OCI-LY7 (cell line): ENCODE measurements at regions not wholly inside any gene's neighbourhood (a gene's known extent, or its start where the extent isn't known, plus 50 kb on each side); places are given as distances from the start of the nearest gene placed in this dataset.

Source experiments
- BruUV-seq: library from RNA; stranded (reverse); fragments of 400-500 nt; replicated peaks from 2 replicates; lab custom pipeline; 2021; lab: Mats Ljungman, UMichigan
- CTCF ChIA-PET: fragments of 300-600 bp; sonication (Branson Sonifier 250); formaldehyde crosslinking; loops from one replicate; lab custom pipeline; 2022; ENCODE audit warnings: antibody characterized with exemption; ENCODE audit not compliant: unreplicated experiment; lab: Charles Lee
- POLR2A ChIA-PET: fragments of 300-600 bp; sonication (Branson Sonifier 250); formaldehyde crosslinking; loops from one replicate; lab custom pipeline; 2022; ENCODE audit warnings: antibody characterized with exemption; lab: Charles Lee
- DNase-seq: peaks from one replicate; pipeline ENCODE4 v3.0.0-alpha.2; 2015; ENCODE audit warnings: low spot score
- H2AFZ ChIP-seq: fragments of 200-600 bp; sonication (generic), shearing (Covaris generic); 2 replicates; pipeline ENCODE4 v1.6.1; 2014; ENCODE audit warnings: mild to moderate bottlenecking, antibody characterized with exemption, low read length, moderate library complexity
- H3K27ac ChIP-seq: fragments of 200-600 bp; sonication (generic); 2 replicates; pipeline ENCODE4 v1.5.1; 2014; ENCODE audit warnings: mixed run types, low read depth, mild to moderate bottlenecking, moderate library complexity, low read length, inconsistent platforms; ENCODE audit not compliant: poor library complexity, severe bottlenecking
- H3K36me3 ChIP-seq: fragments of 200-600 bp; sonication (generic); 2 replicates; pipeline ENCODE4 v1.6.1; 2014; ENCODE audit warnings: mild to moderate bottlenecking, antibody characterized with exemption, low read length, moderate library complexity, mixed read lengths; ENCODE audit not compliant: insufficient read depth
- H3K4me1 ChIP-seq: fragments of 200-600 bp; sonication (generic); 2 replicates; pipeline ENCODE4 v1.5.1; 2014; ENCODE audit warnings: mild to moderate bottlenecking, low read length; ENCODE audit not compliant: insufficient read depth, poor library complexity, severe bottlenecking
- H3K4me2 ChIP-seq: fragments of 200-600 bp; sonication (generic); 2 replicates; pipeline ENCODE4 v1.6.1; 2014; ENCODE audit warnings: mild to moderate bottlenecking, low read length
- H3K4me3 ChIP-seq: fragments of 200-600 bp; sonication (generic); 2 replicates; pipeline ENCODE4 v1.5.1; 2014; ENCODE audit warnings: mild to moderate bottlenecking, low read depth, low read length; ENCODE audit not compliant: poor library complexity, severe bottlenecking
- H3K79me2 ChIP-seq: fragments of 200-600 bp; sonication (generic); 2 replicates; pipeline ENCODE4 v1.6.1; 2016; ENCODE audit warnings: low read depth, mild to moderate bottlenecking, low read length, moderate library complexity, mixed read lengths; ENCODE audit not compliant: insufficient read depth
- H3K9me2 ChIP-seq: fragments of 200-600 bp; sonication (generic); 2 replicates; pipeline ENCODE4 v1.6.1; 2016; ENCODE audit warnings: mild to moderate bottlenecking, low read length, mixed read lengths; ENCODE audit not compliant: insufficient read depth
- H3K9me3 ChIP-seq: fragments of 200-600 bp; sonication (generic); 2 replicates; pipeline ENCODE4 v1.6.1; 2014; ENCODE audit warnings: mild to moderate bottlenecking, mixed run types, low read length, mixed read lengths
- H4K20me1 ChIP-seq: fragments of 200-600 bp; sonication (generic); 2 replicates; pipeline ENCODE4 v1.6.1; 2014; ENCODE audit warnings: mild to moderate bottlenecking, antibody characterized with exemption, low read length, moderate library complexity, mixed read lengths; ENCODE audit not compliant: insufficient read depth
- EZH2phosphoT487 ChIP-seq: fragments of 200-600 bp; sonication (generic); IDR thresholded peaks from 2 replicates; pipeline ENCODE4 v1.6.1; 2018; ENCODE audit warnings: low read depth, borderline replicate concordance, mild to moderate bottlenecking, mixed run types, antibody characterized with exemption, low read length, moderate library complexity, mixed read lengths
- intact Hi-C: fragments of 100-400 bp; cut with micrococcal nuclease; formaldehyde crosslinking; loops from one replicate; pipeline ENCODE4 v1.10.0; 2022; ENCODE audit not compliant: unreplicated experiment
- TF ChIP-seq, protein P1 (sequence below): fragments of 200-600 bp; sonication (generic); conservative IDR thresholded peaks from 2 replicates; pipeline ENCODE4 v1.5.1; 2014; ENCODE audit warnings: mild to moderate bottlenecking, antibody characterized with exemption, low read length, moderate library complexity, mixed read lengths

DNA sequence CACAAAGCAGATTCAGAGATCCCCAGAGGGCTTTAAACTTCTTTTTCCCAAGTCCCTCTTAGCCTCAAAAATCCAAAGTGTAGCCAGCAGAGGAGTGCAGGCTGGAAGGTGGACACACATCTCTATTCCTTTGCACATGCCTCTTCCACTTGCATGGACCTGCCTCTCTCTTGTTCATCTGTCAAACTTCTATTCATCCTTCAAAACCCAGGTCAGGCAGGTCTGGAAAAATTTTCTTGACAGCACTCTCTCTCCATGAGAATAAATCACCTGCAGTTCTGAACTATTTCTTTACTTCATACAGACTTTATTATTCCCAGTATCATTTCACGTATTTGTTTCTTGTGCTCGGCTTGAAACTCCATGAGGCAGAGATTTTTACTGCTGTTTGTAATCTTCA is 127.5 kb downstream of the SS18 start:
- TF ChIP-seq EZH2phosphoT487 = no peak
- TF ChIP-seq, protein P1, sequence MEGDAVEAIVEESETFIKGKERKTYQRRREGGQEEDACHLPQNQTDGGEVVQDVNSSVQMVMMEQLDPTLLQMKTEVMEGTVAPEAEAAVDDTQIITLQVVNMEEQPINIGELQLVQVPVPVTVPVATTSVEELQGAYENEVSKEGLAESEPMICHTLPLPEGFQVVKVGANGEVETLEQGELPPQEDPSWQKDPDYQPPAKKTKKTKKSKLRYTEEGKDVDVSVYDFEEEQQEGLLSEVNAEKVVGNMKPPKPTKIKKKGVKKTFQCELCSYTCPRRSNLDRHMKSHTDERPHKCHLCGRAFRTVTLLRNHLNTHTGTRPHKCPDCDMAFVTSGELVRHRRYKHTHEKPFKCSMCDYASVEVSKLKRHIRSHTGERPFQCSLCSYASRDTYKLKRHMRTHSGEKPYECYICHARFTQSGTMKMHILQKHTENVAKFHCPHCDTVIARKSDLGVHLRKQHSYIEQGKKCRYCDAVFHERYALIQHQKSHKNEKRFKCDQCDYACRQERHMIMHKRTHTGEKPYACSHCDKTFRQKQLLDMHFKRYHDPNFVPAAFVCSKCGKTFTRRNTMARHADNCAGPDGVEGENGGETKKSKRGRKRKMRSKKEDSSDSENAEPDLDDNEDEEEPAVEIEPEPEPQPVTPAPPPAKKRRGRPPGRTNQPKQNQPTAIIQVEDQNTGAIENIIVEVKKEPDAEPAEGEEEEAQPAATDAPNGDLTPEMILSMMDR = no peak
- POLR2A ChIA-PET = no interaction called here
- no peaks in the 10 kb centered on the region for H3K36me3 ChIP-seq
- no peaks in the 10 kb centered on the region for H3K4me1 ChIP-seq
- H3K79me2 ChIP-seq = no peaks in the 10 kb centered on the region
- no peak for DNase-seq
- CTCF ChIA-PET = no interaction called here
- H3K27ac ChIP-seq = no peak overlapping the region
- no peaks in the 10 kb centered on the region for H3K9me2 ChIP-seq
- no peaks in the 10 kb centered on the region for H4K20me1 ChIP-seq
- intact Hi-C loops = no loop called here
- no peak overlapping the region for H2AFZ ChIP-seq
- no peak overlapping the region for H3K4me2 ChIP-seq
- H3K4me3 ChIP-seq = no peak overlapping the region
- no peaks in the 10 kb centered on the region for H3K9me3 ChIP-seq
- no TSS peak for BruUV-seq

DNA sequence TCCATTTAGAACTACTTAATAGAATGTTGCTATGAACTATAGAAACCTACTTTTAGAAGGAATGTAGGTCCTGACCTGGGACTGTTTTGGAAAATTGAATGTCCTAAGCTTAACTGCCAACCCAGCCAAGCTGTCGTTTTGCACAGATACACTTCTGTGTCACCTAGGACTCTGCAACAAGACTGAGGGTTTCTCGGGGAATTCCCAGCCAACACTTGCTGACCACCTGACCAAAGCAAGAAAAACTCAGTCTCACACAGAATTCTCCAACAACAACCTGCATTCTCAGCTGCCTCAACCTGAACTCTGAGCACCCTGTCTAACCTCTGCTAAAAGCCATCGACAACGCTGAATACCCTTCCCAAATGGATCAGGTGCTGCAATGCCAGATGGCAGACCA is 128.2 kb downstream of the SS18 start:
- BruUV-seq = no TSS peak
- H3K4me3 ChIP-seq = no peak overlapping the region
- H2AFZ ChIP-seq = no peak overlapping the region
- no peaks in the 10 kb centered on the region for H4K20me1 ChIP-seq
- CTCF ChIA-PET = no interaction called here
- no peaks in the 10 kb centered on the region for H3K36me3 ChIP-seq
- H3K4me1 ChIP-seq = no peaks in the 10 kb centered on the region
- no peak overlapping the region for H3K27ac ChIP-seq
- H3K9me3 ChIP-seq = no peaks in the 10 kb centered on the region
- no peaks in the 10 kb centered on the region for H3K9me2 ChIP-seq
- POLR2A ChIA-PET = no interaction called here
- no peaks in the 10 kb centered on the region for H3K79me2 ChIP-seq
- DNase-seq = no peak
- intact Hi-C loops = no loop called here
- TF ChIP-seq, protein P1 = no peak
- TF ChIP-seq EZH2phosphoT487 = no peak
- H3K4me2 ChIP-seq = no peak overlapping the region

DNA sequence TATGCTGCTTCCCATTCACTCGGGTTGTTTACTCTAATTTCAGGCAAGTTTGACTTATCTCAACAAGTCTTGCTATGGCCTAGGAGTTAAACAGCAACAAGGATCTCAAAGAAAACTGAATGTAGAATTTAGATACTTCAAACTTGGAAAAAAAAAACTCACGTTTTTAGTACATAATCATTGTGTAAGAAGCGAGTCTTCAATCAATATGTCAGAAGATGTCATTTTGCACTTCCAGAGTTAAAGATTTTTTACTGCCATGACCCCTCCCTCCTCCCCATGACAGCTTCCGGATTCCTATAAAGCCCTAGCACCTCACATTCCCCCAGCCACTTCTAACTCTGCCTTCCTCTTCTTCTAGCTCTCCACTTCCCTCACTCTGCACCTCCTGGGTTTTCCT is 133.4 kb downstream of the SS18 start:
- POLR2A ChIA-PET = interaction anchor here (0.6 to 0.9 kb wide), 3 partner anchors 9 to 747 kb away, joined by 3 to 4 read pairs (median 3); no protein-coding TSS in a partner anchor
- BruUV-seq = no TSS peak

More for the DNA sequence above, 133.4 kb downstream of the SS18 start:
- Histone ChIP-seq H3K4me2 (no peak overlapping the region), H3K79me2 (no peaks in the 10 kb centered on the region), H3K4me1 (no peaks in the 10 kb centered on the region), H3K9me3 (no peaks in the 10 kb centered on the region), H2AFZ (no peak overlapping the region), H3K27ac (no peak overlapping the region), H3K36me3 (no peaks in the 10 kb centered on the region), H3K9me2 (no peaks in the 10 kb centered on the region), H4K20me1 (no peaks in the 10 kb centered on the region), H3K4me3 (no peak overlapping the region)
- DNase-seq = no peak
- intact Hi-C loops = no loop called here
- TF ChIP-seq EZH2phosphoT487 = no peak
- TF ChIP-seq, protein P1 = no peak
- CTCF ChIA-PET = no interaction called here
